ENCODE measurements at regions not wholly inside any gene's neighbourhood (a gene's known extent, or its start where the extent isn't known, plus 50 kb on each side); places are given as distances from the start of the nearest gene placed in this dataset.

DNA sequence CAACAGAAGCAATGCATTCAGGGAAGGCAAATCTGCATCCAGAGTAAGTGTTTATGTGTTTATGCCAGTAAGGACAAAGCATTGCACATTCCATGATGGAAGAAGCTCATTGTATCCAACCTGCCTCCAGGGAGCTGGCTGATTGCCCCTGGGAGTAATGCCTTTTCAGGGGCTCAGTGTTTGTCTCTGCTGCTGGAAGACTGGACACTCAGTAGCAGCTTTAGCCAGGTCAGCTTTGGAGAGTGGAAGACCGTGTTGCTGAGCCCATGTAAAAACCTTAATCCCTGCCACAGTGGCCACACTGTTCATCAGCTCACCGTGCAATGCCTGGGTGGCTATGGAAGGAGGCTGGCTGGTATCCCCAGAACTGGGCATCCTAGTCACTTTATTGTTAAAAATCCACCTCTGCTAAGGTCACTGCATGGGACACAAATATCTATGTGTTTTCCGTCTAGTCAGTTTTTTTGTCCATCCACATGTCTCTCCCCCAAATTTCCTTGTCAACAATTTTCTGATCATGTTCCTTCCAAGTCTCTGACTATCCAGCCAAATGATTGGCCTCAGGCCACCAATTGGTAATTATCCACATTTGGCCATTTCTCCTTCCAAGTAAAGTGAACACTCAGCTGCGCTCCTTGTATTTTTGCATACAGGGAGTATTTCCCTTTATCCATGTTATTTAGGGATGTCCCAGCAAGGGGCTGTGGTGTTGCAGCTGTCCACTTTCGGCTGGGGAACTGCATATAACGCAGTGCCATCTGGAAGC lies 2044.5 kb upstream of the AGA start:
- WGBS = 94% methylated on average over 6 of the region's 6 CpGs
- H3K36me3 ChIP-seq (ENCODE audit: insufficient read depth, low read length) = no peaks in the 10 kb centered on the region
- no peaks in the 10 kb centered on the region for H3K4me1 ChIP-seq (ENCODE audit: insufficient read depth, low read length)

GRCh38 chr4:179492260-179493080 lies 2050.2 kb upstream of the AGA start:
- 95% methylated on average over 3 of the region's 3 CpGs for WGBS
- no peak overlapping the region for H3K4me3 ChIP-seq (ENCODE audit: low read length)
- H3K4me1 ChIP-seq (ENCODE audit: insufficient read depth, low read length) = no peaks in the 10 kb centered on the region
- H3K9ac ChIP-seq (ENCODE audit: low read depth, low read length) = no peak overlapping the region
- no peak overlapping the region for H3K27ac ChIP-seq (ENCODE audit: low read depth, low read length)
- H3K9me3 ChIP-seq (ENCODE audit: insufficient read depth, low read depth, low read length) = no peaks in the 10 kb centered on the region
- H3K27me3 ChIP-seq (ENCODE audit: insufficient read depth, low read length) = no peaks in the 10 kb centered on the region
- no peaks in the 10 kb centered on the region for H3K36me3 ChIP-seq (ENCODE audit: insufficient read depth, low read length)

More for the DNA sequence above, 2044.5 kb upstream of the AGA start:
- H3K27me3 ChIP-seq (ENCODE audit: insufficient read depth, low read length) = no peaks in the 10 kb centered on the region
- no peak overlapping the region for H3K27ac ChIP-seq (ENCODE audit: low read depth, low read length)
- no peaks in the 10 kb centered on the region for H3K9me3 ChIP-seq (ENCODE audit: insufficient read depth, low read depth, low read length)
- H3K9ac ChIP-seq (ENCODE audit: low read depth, low read length) = no peak overlapping the region
- no peak overlapping the region for H3K4me3 ChIP-seq (ENCODE audit: low read length)

DNA sequence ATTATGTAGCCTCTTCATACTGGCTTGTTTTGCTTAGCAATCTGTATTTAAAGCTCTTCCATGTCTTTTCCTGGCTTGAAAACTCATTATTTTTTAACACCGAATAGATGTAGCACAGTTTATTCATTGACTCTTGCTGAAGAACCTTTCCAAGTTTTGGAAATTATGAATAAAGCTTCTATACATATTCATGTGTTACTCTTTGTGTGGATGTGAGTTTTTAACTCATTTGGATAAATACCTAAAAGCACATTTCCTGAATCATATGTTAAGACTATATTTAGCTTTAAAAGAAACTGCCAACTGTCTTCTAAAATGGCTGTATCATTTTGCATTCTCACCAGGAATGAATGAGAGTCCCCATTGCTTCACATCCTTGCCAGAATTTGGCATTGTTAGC lies 2061.7 kb upstream of the AGA start:
- Histone ChIP-seq H3K36me3 (ENCODE audit: insufficient read depth, low read length) (no peaks in the 10 kb centered on the region), H3K4me3 (ENCODE audit: low read length) (no peak overlapping the region), H3K9ac (ENCODE audit: low read depth, low read length) (no peak overlapping the region), H3K9me3 (ENCODE audit: insufficient read depth, low read depth, low read length) (no peaks in the 10 kb centered on the region), H3K27ac (ENCODE audit: low read depth, low read length) (no peak overlapping the region), H3K4me1 (ENCODE audit: insufficient read depth, low read length) (no peaks in the 10 kb centered on the region), H3K27me3 (ENCODE audit: insufficient read depth, low read length) (no peaks in the 10 kb centered on the region)
- WGBS = 100% methylated on average over 1 of the region's 1 CpG

- Histone ChIP-seq H3K9ac (ENCODE audit: low read depth, low read length) (no peak overlapping the region), H3K36me3 (ENCODE audit: insufficient read depth, low read length) (no peaks in the 10 kb centered on the region), H3K27me3 (ENCODE audit: insufficient read depth, low read length) (no peaks in the 10 kb centered on the region), H3K4me3 (ENCODE audit: low read length) (no peak overlapping the region), H3K4me1 (ENCODE audit: insufficient read depth, low read length) (no peaks in the 10 kb centered on the region), H3K9me3 (ENCODE audit: insufficient read depth, low read depth, low read length) (no peaks in the 10 kb centered on the region), H3K27ac (ENCODE audit: low read depth, low read length) (no peak overlapping the region)
- no CpG with 5 or more reads among the region's 1 CpG for WGBS
These were observed 2067.3 kb upstream of the AGA start for GRCh38 chr4:179509489-179509888.

GRCh38 chr4:179521952-179522351 lies 2079.7 kb upstream of the AGA start:
- Histone ChIP-seq H3K27me3 (ENCODE audit: insufficient read depth, low read length) (no peaks in the 10 kb centered on the region), H3K9me3 (ENCODE audit: insufficient read depth, low read depth, low read length) (no peaks in the 10 kb centered on the region), H3K36me3 (ENCODE audit: insufficient read depth, low read length) (no peaks in the 10 kb centered on the region), H3K4me3 (ENCODE audit: low read length) (no peak overlapping the region), H3K27ac (ENCODE audit: low read depth, low read length) (no peak overlapping the region), H3K4me1 (ENCODE audit: insufficient read depth, low read length) (no peaks in the 10 kb centered on the region), H3K9ac (ENCODE audit: low read depth, low read length) (no peak overlapping the region)
- 95% methylated on average over 2 of the region's 2 CpGs for WGBS

GRCh38 chr4:179530958-179531357 lies 2088.7 kb upstream of the AGA start:
- H3K9ac ChIP-seq (ENCODE audit: low read depth, low read length) = no peak overlapping the region
- no peaks in the 10 kb centered on the region for H3K9me3 ChIP-seq (ENCODE audit: insufficient read depth, low read depth, low read length)
- WGBS = 94% methylated on average over 3 of the region's 3 CpGs
- no peaks in the 10 kb centered on the region for H3K4me1 ChIP-seq (ENCODE audit: insufficient read depth, low read length)
- no peaks in the 10 kb centered on the region for H3K27me3 ChIP-seq (ENCODE audit: insufficient read depth, low read length)
- H3K4me3 ChIP-seq (ENCODE audit: low read length) = no peak overlapping the region
- no peaks in the 10 kb centered on the region for H3K36me3 ChIP-seq (ENCODE audit: insufficient read depth, low read length)
- no peak overlapping the region for H3K27ac ChIP-seq (ENCODE audit: low read depth, low read length)

DNA sequence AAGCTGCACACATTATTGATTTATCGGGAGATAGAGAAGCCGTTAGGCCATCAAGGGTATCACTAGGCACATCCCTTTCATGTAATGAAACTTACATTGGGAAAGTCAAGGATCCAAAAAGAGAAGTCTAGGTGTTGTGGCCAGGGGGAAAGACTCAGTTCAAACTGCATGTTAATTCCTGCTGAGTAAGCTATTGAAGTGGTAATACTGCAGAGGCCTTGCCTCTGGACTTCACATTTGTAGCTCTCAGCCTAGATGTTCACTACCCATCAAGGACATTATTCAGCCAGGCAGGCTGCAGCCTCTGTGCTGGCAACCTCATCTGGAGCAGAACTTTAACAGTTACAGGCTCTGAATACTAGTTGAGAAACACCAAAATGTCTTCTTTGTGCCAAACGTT lies 2094.5 kb upstream of the AGA start:
- Histone ChIP-seq H3K9me3 (ENCODE audit: insufficient read depth, low read depth, low read length) (no peaks in the 10 kb centered on the region), H3K36me3 (ENCODE audit: insufficient read depth, low read length) (no peaks in the 10 kb centered on the region), H3K27me3 (ENCODE audit: insufficient read depth, low read length) (no peaks in the 10 kb centered on the region), H3K27ac (ENCODE audit: low read depth, low read length) (no peak overlapping the region), H3K9ac (ENCODE audit: low read depth, low read length) (no peak overlapping the region), H3K4me1 (ENCODE audit: insufficient read depth, low read length) (peaks cover 9% of the 10 kb centered on the region; the same call in 1 of the 2 replicates), H3K4me3 (ENCODE audit: low read length) (no peak overlapping the region)
- WGBS = 69% methylated on average over 3 of the region's 3 CpGs

- no peak overlapping the region for H3K27ac ChIP-seq (ENCODE audit: low read depth, low read length)
- peaks cover 9% of the 10 kb centered on the region; the same call in 1 of the 2 replicates for H3K4me1 ChIP-seq (ENCODE audit: insufficient read depth, low read length)
- no peak overlapping the region for H3K9ac ChIP-seq (ENCODE audit: low read depth, low read length)
- no peak overlapping the region for H3K4me3 ChIP-seq (ENCODE audit: low read length)
- H3K9me3 ChIP-seq (ENCODE audit: insufficient read depth, low read depth, low read length) = no peaks in the 10 kb centered on the region
- WGBS = 100% methylated on average over 2 of the region's 3 CpGs
- no peaks in the 10 kb centered on the region for H3K36me3 ChIP-seq (ENCODE audit: insufficient read depth, low read length)
- no peaks in the 10 kb centered on the region for H3K27me3 ChIP-seq (ENCODE audit: insufficient read depth, low read length)
These were observed 2097.4 kb upstream of the AGA start for GRCh38 chr4:179539641-179540040.

GRCh38 chr4:179543771-179544170 lies 2101.5 kb upstream of the AGA start:
- WGBS = 98% methylated on average over 6 of the region's 6 CpGs
- H3K4me3 ChIP-seq (ENCODE audit: low read length) = no peak overlapping the region
- no peaks in the 10 kb centered on the region for H3K27me3 ChIP-seq (ENCODE audit: insufficient read depth, low read length)
- H3K9me3 ChIP-seq (ENCODE audit: insufficient read depth, low read depth, low read length) = no peaks in the 10 kb centered on the region
- no peak overlapping the region for H3K27ac ChIP-seq (ENCODE audit: low read depth, low read length)
- H3K36me3 ChIP-seq (ENCODE audit: insufficient read depth, low read length) = no peaks in the 10 kb centered on the region
- no peak overlapping the region for H3K9ac ChIP-seq (ENCODE audit: low read depth, low read length)
- no peaks in the 10 kb centered on the region for H3K4me1 ChIP-seq (ENCODE audit: insufficient read depth, low read length)

- no peaks in the 10 kb centered on the region for H3K4me1 ChIP-seq (ENCODE audit: insufficient read depth, low read length)
- H3K9ac ChIP-seq (ENCODE audit: low read depth, low read length) = no peak overlapping the region
- no CpG with 5 or more reads among the region's 1 CpG for WGBS
- H3K27me3 ChIP-seq (ENCODE audit: insufficient read depth, low read length) = no peaks in the 10 kb centered on the region
- H3K27ac ChIP-seq (ENCODE audit: low read depth, low read length) = no peak overlapping the region
- no peaks in the 10 kb centered on the region for H3K9me3 ChIP-seq (ENCODE audit: insufficient read depth, low read depth, low read length)
- H3K36me3 ChIP-seq (ENCODE audit: insufficient read depth, low read length) = no peaks in the 10 kb centered on the region
- H3K4me3 ChIP-seq (ENCODE audit: low read length) = no peak overlapping the region
These were observed 2102.3 kb upstream of the AGA start for GRCh38 chr4:179544496-179544895.

DNA sequence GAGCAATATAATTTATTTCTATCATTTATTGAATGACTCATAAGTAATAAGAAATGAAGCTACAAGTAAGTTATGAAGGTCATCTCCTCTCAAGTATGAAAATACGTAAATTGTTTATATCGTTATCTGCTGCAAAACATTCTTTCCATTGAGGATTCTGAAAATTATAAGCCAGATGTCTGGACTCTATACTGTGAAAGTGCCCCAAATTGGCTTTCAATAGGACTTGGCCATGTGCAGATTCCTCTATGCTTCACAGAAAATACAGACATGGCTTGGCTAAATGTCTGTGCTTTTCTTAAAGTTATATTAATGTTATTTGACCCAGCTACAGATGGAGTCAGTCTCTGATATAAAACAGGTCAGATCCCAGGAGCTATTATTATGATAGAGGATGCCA lies 2109.9 kb upstream of the AGA start:
- H3K4me1 ChIP-seq (ENCODE audit: insufficient read depth, low read length) = no peaks in the 10 kb centered on the region
- WGBS = 97% methylated on average over 2 of the region's 2 CpGs
- no peaks in the 10 kb centered on the region for H3K9me3 ChIP-seq (ENCODE audit: insufficient read depth, low read depth, low read length)
- H3K36me3 ChIP-seq (ENCODE audit: insufficient read depth, low read length) = no peaks in the 10 kb centered on the region
- H3K27me3 ChIP-seq (ENCODE audit: insufficient read depth, low read length) = no peaks in the 10 kb centered on the region
- H3K9ac ChIP-seq (ENCODE audit: low read depth, low read length) = no peak overlapping the region
- no peak overlapping the region for H3K4me3 ChIP-seq (ENCODE audit: low read length)
- H3K27ac ChIP-seq (ENCODE audit: low read depth, low read length) = no peak overlapping the region

Measured in HUES64 (cell line).